HUES64 (cell line): ENCODE measurements at regions not wholly inside any gene's neighbourhood (a gene's known extent, or its start where the extent isn't known, plus 50 kb on each side); places are given as distances from the start of the nearest gene placed in this dataset.
"Not testable (repeated sequence)": the region's sequence is repeated elsewhere in the genome, so short reads cannot be mapped to it uniquely, and the experiment has no call there.

ENCODE experiments used
- H3K27ac ChIP-seq: 2 replicates; pipeline ENCODE4 v1.7.0; 2013; ENCODE audit warnings: low read depth, low read length, inconsistent platforms
- H3K27me3 ChIP-seq: 2 replicates; pipeline ENCODE4 v1.6.1; 2013; ENCODE audit warnings: mild to moderate bottlenecking, low read length; ENCODE audit not compliant: insufficient read depth
- H3K36me3 ChIP-seq: 2 replicates; pipeline ENCODE4 v1.6.1; 2013; ENCODE audit warnings: mild to moderate bottlenecking, low read length; ENCODE audit not compliant: insufficient read depth
- H3K4me1 ChIP-seq: 2 replicates; pipeline ENCODE4 v1.6.1; 2013; ENCODE audit warnings: mild to moderate bottlenecking, low read length, moderate library complexity; ENCODE audit not compliant: insufficient read depth
- H3K4me3 ChIP-seq: 2 replicates; pipeline ENCODE4 v1.5.1; 2013; ENCODE audit warnings: mild to moderate bottlenecking, low read length, moderate library complexity
- H3K9ac ChIP-seq: 2 replicates; pipeline ENCODE4 v1.6.1; 2013; ENCODE audit warnings: mild to moderate bottlenecking, low read depth, low read length
- H3K9me3 ChIP-seq: 2 replicates; pipeline ENCODE4 v1.6.1; 2013; ENCODE audit warnings: low read depth, low read length; ENCODE audit not compliant: insufficient read depth
- WGBS: fragments of 150-250, 120-280 bp; methylation state at CpG from one replicate; pipeline ENCODE4 v1.1.7; 2013; ENCODE audit warnings: missing lambda C conversion rate; 5-methylcytosine and 5-hydroxymethylcytosine counted together

- Histone ChIP-seq H3K4me1 (peaks cover 7% of the 10 kb centered on the region; the same call in 1 of the 2 replicates), H3K4me3 (no peak overlapping the region), H3K9me3 (peaks cover 10% of the 10 kb centered on the region; the same call in 1 of the 2 replicates), H3K9ac (no peak overlapping the region), H3K27ac (no peak overlapping the region), H3K27me3 (no peaks in the 10 kb centered on the region), H3K36me3 (no peaks in the 10 kb centered on the region)
- WGBS: 80% methylated on average over 5 of the region's 5 CpGs
These were observed 568.7 kb upstream of the LRRN3 start for GRCh38 chr7:110522061-110522760.

GRCh38 chr7:110522761-110523200 lies 568.1 kb upstream of the LRRN3 start:
- Histone ChIP-seq H3K27ac (no peak overlapping the region), H3K9me3 (peaks cover 10% of the 10 kb centered on the region; the same call in 1 of the 2 replicates), H3K4me3 (no peak overlapping the region), H3K27me3 (no peaks in the 10 kb centered on the region), H3K9ac (no peak overlapping the region), H3K4me1 (peaks cover 7% of the 10 kb centered on the region; the same call in 1 of the 2 replicates), H3K36me3 (no peaks in the 10 kb centered on the region)
- WGBS: 67% methylated on average over 3 of the region's 3 CpGs

- Histone ChIP-seq H3K36me3 (no peaks in the 10 kb centered on the region), H3K27me3 (no peaks in the 10 kb centered on the region), H3K27ac (no peak overlapping the region), H3K9ac (no peak overlapping the region), H3K4me1 (no peaks in the 10 kb centered on the region), H3K4me3 (no peak overlapping the region), H3K9me3 (no peaks in the 10 kb centered on the region)
- WGBS: 93% methylated on average over 2 of the region's 2 CpGs
These were observed 561.8 kb upstream of the LRRN3 start for GRCh38 chr7:110529175-110529574.

- no peaks in the 10 kb centered on the region for H3K36me3 ChIP-seq
- H3K27ac ChIP-seq: no peak overlapping the region
- no peaks in the 10 kb centered on the region for H3K4me1 ChIP-seq
- no peaks in the 10 kb centered on the region for H3K27me3 ChIP-seq
- H3K4me3 ChIP-seq: no peak overlapping the region
- H3K9ac ChIP-seq: no peak overlapping the region
- H3K9me3 ChIP-seq: no peaks in the 10 kb centered on the region
These were observed 559.7 kb upstream of the LRRN3 start for GRCh38 chr7:110531186-110531585.

GRCh38 chr7:110534241-110534931 lies 556.5 kb upstream of the LRRN3 start:
- WGBS: 93% methylated on average over 7 of the region's 7 CpGs
- H3K27me3 ChIP-seq: no peaks in the 10 kb centered on the region
- H3K27ac ChIP-seq: no peak overlapping the region
- H3K9ac ChIP-seq: no peak overlapping the region
- no peaks in the 10 kb centered on the region for H3K9me3 ChIP-seq
- no peaks in the 10 kb centered on the region for H3K4me1 ChIP-seq
- no peak overlapping the region for H3K4me3 ChIP-seq
- no peaks in the 10 kb centered on the region for H3K36me3 ChIP-seq

GRCh38 chr7:110539216-110539615 lies 551.7 kb upstream of the LRRN3 start:
- no peaks in the 10 kb centered on the region for H3K27me3 ChIP-seq
- H3K9ac ChIP-seq: no peak overlapping the region
- no peaks in the 10 kb centered on the region for H3K4me1 ChIP-seq
- no peak overlapping the region for H3K27ac ChIP-seq
- no peaks in the 10 kb centered on the region for H3K9me3 ChIP-seq
- no peaks in the 10 kb centered on the region for H3K36me3 ChIP-seq
- H3K4me3 ChIP-seq: no peak overlapping the region

- Histone ChIP-seq H3K4me3 (no peak overlapping the region), H3K27ac (no peak overlapping the region)
- 100% methylated on average over 2 of the region's 2 CpGs for WGBS
These were observed 549.0 kb upstream of the LRRN3 start for GRCh38 chr7:110541962-110542361.

GRCh38 chr7:110544194-110544593 lies 546.7 kb upstream of the LRRN3 start:
- Histone ChIP-seq H3K4me1 (no peaks in the 10 kb centered on the region), H3K4me3 (no peak overlapping the region), H3K9ac (no peak overlapping the region), H3K27ac (no peak overlapping the region), H3K36me3 (no peaks in the 10 kb centered on the region), H3K27me3 (no peaks in the 10 kb centered on the region), H3K9me3 (no peaks in the 10 kb centered on the region)
- 93% methylated on average over 1 of the region's 1 CpG for WGBS

More at GRCh38 chr7:110541962-110542361, 549.0 kb upstream of the LRRN3 start:
- Histone ChIP-seq H3K4me1 (no peaks in the 10 kb centered on the region), H3K9me3 (no peaks in the 10 kb centered on the region), H3K27me3 (no peaks in the 10 kb centered on the region), H3K9ac (no peak overlapping the region), H3K36me3 (no peaks in the 10 kb centered on the region)

GRCh38 chr7:110548372-110548771 lies 542.6 kb upstream of the LRRN3 start:
- Histone ChIP-seq H3K4me1 (no peaks in the 10 kb centered on the region), H3K4me3 (no peak overlapping the region), H3K27ac (no peak overlapping the region), H3K9ac (no peak overlapping the region), H3K9me3 (peaks cover 18% of the 10 kb centered on the region), H3K36me3 (no peaks in the 10 kb centered on the region), H3K27me3 (no peaks in the 10 kb centered on the region)

- no peak overlapping the region for H3K27ac ChIP-seq
- H3K27me3 ChIP-seq: no peaks in the 10 kb centered on the region
- 100% methylated on average over 1 of the region's 2 CpGs for WGBS
These were observed 533.8 kb upstream of the LRRN3 start for GRCh38 chr7:110557136-110557535.

GRCh38 chr7:110563286-110563685 lies 527.6 kb upstream of the LRRN3 start:
- 90% methylated on average over 17 of the region's 18 CpGs for WGBS
- H3K36me3 ChIP-seq, H3K4me1 ChIP-seq, H3K4me3 ChIP-seq, H3K9me3 ChIP-seq, H3K27ac ChIP-seq, H3K27me3 ChIP-seq, H3K9ac ChIP-seq: not testable (repeated sequence)

More at GRCh38 chr7:110557136-110557535, 533.8 kb upstream of the LRRN3 start:
- Histone ChIP-seq H3K9ac (no peak overlapping the region), H3K4me3 (no peak overlapping the region), H3K4me1 (no peaks in the 10 kb centered on the region), H3K9me3 (no peaks in the 10 kb centered on the region), H3K36me3 (no peaks in the 10 kb centered on the region)
